B cell (primary cell): ENCODE measurements at regions not wholly inside any gene's neighbourhood (a gene's known extent, or its start where the extent isn't known, plus 50 kb on each side); places are given as distances from the start of the nearest gene placed in this dataset.

Source experiments
- ATAC-seq: fragments of 200-7000 bp; cut with Tn5 transposase; one replicate; pipeline ENCODE4 v1.10.0; 2021; ENCODE audit warnings: low read depth, mild to moderate bottlenecking, moderate number of reproducible peaks, moderate library complexity
- CTCF ChIA-PET: fragments of 350-600 bp; sonication (Branson Sonifier 250); formaldehyde crosslinking; loops from one replicate; lab custom pipeline; 2021; ENCODE audit warnings: antibody characterized with exemption, inconsistent platforms; lab: Charles Lee
- POLR2A ChIA-PET: fragments of 350-600 bp; sonication (Branson Sonifier 250); formaldehyde crosslinking; loops from one replicate; lab custom pipeline; 2021; ENCODE audit warnings: antibody characterized with exemption; lab: Charles Lee
- DNase-seq: peaks from one replicate; pipeline ENCODE4 v3.0.0; 2013
- H2AFZ ChIP-seq: 2 replicates; pipeline ENCODE4 v1.6.1; 2012; ENCODE audit warnings: mild to moderate bottlenecking, low read depth, low read length; ENCODE audit not compliant: insufficient read depth, poor library complexity, severe bottlenecking
- H3K27ac ChIP-seq, 2 donors: 1 replicate in 1 of 2; 2 replicates in 1 of 2; pipeline ENCODE4 v1.5.1; 2012 to 2013; ENCODE audit warnings: low read length in 2 of 2, mild to moderate bottlenecking in 2 of 2, moderate library complexity in 1 of 2
- H3K27me3 ChIP-seq, 4 experiments: fragments of 200-600 bp in 1 of 4; sonication (generic) in 1 of 4; replicated peaks in 1 of 4; 1 replicate in 2 of 4; 2 replicates in 2 of 4; pipeline versions ENCODE4 v1.6.1 to v1.7.0; 2013 to 2016; ENCODE audit warnings: low read length in 3 of 4, mild to moderate bottlenecking in 2 of 4, mixed read lengths in 1 of 4, moderate library complexity in 1 of 4; ENCODE audit not compliant: insufficient read depth in 4 of 4, control insufficient read depth in 3 of 4; ENCODE audit errors: control extremely low read depth in 1 of 4
- H3K36me3 ChIP-seq, 2 experiments: replicated peaks in 1 of 2; 1 replicate in 1 of 2; 2 replicates in 1 of 2; pipeline versions ENCODE4 v1.6.1 to v1.7.1; 2013; ENCODE audit warnings: low read length in 1 of 2; ENCODE audit not compliant: insufficient read depth in 2 of 2, control insufficient read depth in 1 of 2; ENCODE audit errors: control extremely low read depth in 1 of 2, extremely low read depth in 1 of 2
- H3K4me1 ChIP-seq, 2 donors: fragments of 200-600 bp in 1 of 2; sonication (generic) in 1 of 2; 1 replicate in 1 of 2; 2 replicates in 1 of 2; pipeline versions ENCODE4 v1.5.1 to v1.6.1; 2013 to 2017; ENCODE audit warnings: low read length in 2 of 2; ENCODE audit not compliant: control insufficient read depth in 2 of 2, insufficient read depth in 2 of 2
- H3K4me2 ChIP-seq: replicated peaks from 2 replicates; pipeline ENCODE3; 2012; ENCODE audit warnings: mild to moderate bottlenecking, low read depth, low read length; ENCODE audit not compliant: poor library complexity, severe bottlenecking
- H3K4me3 ChIP-seq, 5 experiments: fragments of 200-600 bp in 1 of 5; sonication (generic) in 1 of 5; 1 replicate in 3 of 5; 2 replicates in 2 of 5; pipeline versions ENCODE4 v1.5.1 to v1.7.0; 2011 to 2016; ENCODE audit warnings: low read length in 4 of 5, mild to moderate bottlenecking in 4 of 5, low read depth in 2 of 5, control low read depth in 1 of 5, moderate library complexity in 1 of 5; ENCODE audit not compliant: insufficient read depth in 1 of 5; ENCODE audit errors: control extremely low read depth in 1 of 5, extremely low read depth in 1 of 5
- H3K79me2 ChIP-seq: fragments of 200-600 bp; sonication (generic); one replicate; pipeline ENCODE4 v1.6.0; 2016; ENCODE audit warnings: low read length; ENCODE audit not compliant: control insufficient read depth, insufficient read depth
- H3K9ac ChIP-seq: fragments of 200-600 bp; sonication (generic); 2 replicates; pipeline ENCODE4 v1.6.1; 2017; ENCODE audit warnings: mild to moderate bottlenecking, low read length, moderate library complexity
- H3K9me3 ChIP-seq, 3 donors: one replicate each; pipeline versions ENCODE4 v1.6.1 to v1.7.1; 2013; ENCODE audit warnings: low read length in 2 of 3; ENCODE audit not compliant: control insufficient read depth in 2 of 3, insufficient read depth in 1 of 3; ENCODE audit errors: control extremely low read depth in 1 of 3
- H4K20me1 ChIP-seq: 2 replicates; pipeline ENCODE4 v1.6.0; 2012; ENCODE audit warnings: mild to moderate bottlenecking, low read length; ENCODE audit not compliant: insufficient read depth, control insufficient read depth, poor library complexity, severe bottlenecking
- H3K27ac Mint-ChIP-seq: one replicate; pipeline ENCODE4 v1.8.0; 2021; ENCODE audit warnings: mixed read lengths
- H3K27me3 Mint-ChIP-seq: one replicate; pipeline ENCODE4 v1.8.0; 2021; ENCODE audit warnings: mixed read lengths
- H3K4me1 Mint-ChIP-seq: one replicate; pipeline ENCODE4 v1.8.0; 2021; ENCODE audit warnings: mixed read lengths
- H3K4me3 Mint-ChIP-seq: one replicate; pipeline ENCODE4 v1.8.0; 2021; ENCODE audit warnings: mixed read lengths
- H3K9me3 Mint-ChIP-seq: one replicate; pipeline ENCODE4 v1.8.0; 2022; ENCODE audit warnings: mixed read lengths; ENCODE audit not compliant: insufficient read depth
- CTCF ChIP-seq: fragments of 200-600 bp; IDR thresholded peaks from one replicate; pipeline ENCODE4 v1.8.0; 2022; ENCODE audit warnings: antibody characterized with exemption, mild to moderate bottlenecking
- EZH2 ChIP-seq: IDR thresholded peaks from 2 replicates; pipeline ENCODE4 v1.6.1; 2012; ENCODE audit warnings: borderline replicate concordance, low read depth, mild to moderate bottlenecking, moderate library complexity, low read length; ENCODE audit not compliant: insufficient read depth, poor library complexity, severe bottlenecking
- WGBS: methylation state at CpG from one replicate; pipeline ENCODE4 v1.1.5; 2013; ENCODE audit warnings: missing lambda C conversion rate; ENCODE audit not compliant: insufficient coverage; 5-methylcytosine and 5-hydroxymethylcytosine counted together
- intact Hi-C: fragments of 100-400 bp; cut with micrococcal nuclease; formaldehyde crosslinking; loops from one replicate; pipeline ENCODE4 v1.10.0; 2022

GRCh38 chr6:81594501-81594900 is 158.0 kb downstream of the TENT5A start:
- no peak for TF ChIP-seq EZH2
- TF ChIP-seq CTCF = no peak
- no peaks in the 10 kb centered on the region for H4K20me1 ChIP-seq

GRCh38 chr6:81590314-81590691 is 162.2 kb downstream of the TENT5A start:
- no peaks in the 10 kb centered on the region for H3K79me2 ChIP-seq
- H3K4me2 ChIP-seq = no peak overlapping the region
- no peak overlapping the region for H3K27ac ChIP-seq
- no peaks in the 10 kb centered on the region for H3K4me1 ChIP-seq
- no peaks in the 10 kb centered on the region for H3K27me3 Mint-ChIP-seq
- no peak overlapping the region for H2AFZ ChIP-seq
- H3K4me1 Mint-ChIP-seq = no peaks in the 10 kb centered on the region
- CTCF ChIA-PET = no interaction called here
- POLR2A ChIA-PET = no interaction called here
- no peak overlapping the region for H3K4me3 Mint-ChIP-seq
- no peak overlapping the region for H3K4me3 ChIP-seq
- ATAC-seq (no peak), DNase-seq (no peak)
- no peak overlapping the region for H3K27ac Mint-ChIP-seq
- H3K9me3 Mint-ChIP-seq = no peaks in the 10 kb centered on the region
- no peaks in the 10 kb centered on the region for H3K36me3 ChIP-seq
- no peaks in the 10 kb centered on the region for H3K9me3 ChIP-seq
- no peaks in the 10 kb centered on the region for H4K20me1 ChIP-seq
- intact Hi-C loops = no loop called here
- TF ChIP-seq EZH2 = no peak
- TF ChIP-seq CTCF = no peak
- WGBS = 83% methylated on average over 2 of the region's 5 CpGs
- H3K9ac ChIP-seq = no peak overlapping the region
- no peaks in the 10 kb centered on the region for H3K27me3 ChIP-seq

More at GRCh38 chr6:81594501-81594900, 158.0 kb downstream of the TENT5A start:
- Mint-ChIP-seq H3K27me3 (no peaks in the 10 kb centered on the region), H3K4me1 (no peaks in the 10 kb centered on the region), H3K27ac (no peak overlapping the region), H3K4me3 (no peak overlapping the region), H3K9me3 (no peaks in the 10 kb centered on the region)
- Histone ChIP-seq H3K27me3 (no peaks in the 10 kb centered on the region), H3K4me3 (no peak overlapping the region), H3K9me3 (no peaks in the 10 kb centered on the region), H3K4me1 (no peaks in the 10 kb centered on the region), H2AFZ (no peak overlapping the region), H3K36me3 (no peaks in the 10 kb centered on the region), H3K79me2 (no peaks in the 10 kb centered on the region), H3K27ac (no peak overlapping the region), H3K9ac (no peak overlapping the region), H3K4me2 (no peak overlapping the region)
- DNase-seq (no peak), ATAC-seq (no peak)
- 50% methylated on average over 1 of the region's 2 CpGs for WGBS
- intact Hi-C loops = no loop called here
- ChIA-PET CTCF (no interaction called here), POLR2A (no interaction called here)
